ENCODE measurements at regions not wholly inside any gene's neighbourhood (a gene's known extent, or its start where the extent isn't known, plus 50 kb on each side); places are given as distances from the start of the nearest gene placed in this dataset.

DNA sequence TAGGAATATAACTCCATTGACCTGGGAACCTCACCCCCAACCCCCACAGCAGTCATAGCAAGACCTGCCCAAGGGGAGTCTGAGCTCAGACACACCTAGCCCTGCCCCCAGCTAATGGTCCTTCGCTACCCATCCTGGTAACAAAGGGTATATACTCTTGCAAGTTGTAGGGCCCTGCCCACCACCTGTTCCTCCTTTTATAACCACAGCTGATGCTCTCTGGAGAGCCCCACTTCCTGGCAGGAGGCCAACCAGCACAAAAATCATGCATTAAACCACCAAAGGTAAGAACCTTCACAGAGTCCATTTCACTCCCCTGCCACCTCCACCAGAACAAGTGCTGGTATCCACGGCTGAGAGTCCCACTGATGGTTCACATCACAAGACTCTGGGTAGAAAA is 1195.3 kb upstream of the SEMA6A start:
- Mint-ChIP-seq H3K4me3 (no peak overlapping the region), H3K9me3 (peaks cover 12% of the 10 kb centered on the region; the same call in 2 of the 3 replicates), H3K27me3 (ENCODE audit: insufficient read depth, low read depth, poor library complexity) (peaks cover 3% of the 10 kb centered on the region), H3K27ac (no peak overlapping the region), H3K4me1 (0 out of 3 replicates have a peak, but pooled peaks cover 3% of the 10 kb centered on the region), H3K36me3 (ENCODE audit: low read depth) (peaks cover under 1% of the 10 kb centered on the region; the same call in 1 of the 3 replicates)
- Histone ChIP-seq H2AFZ (no peak overlapping the region), H3K27ac (ENCODE audit: low read depth) (no peak overlapping the region), H3K4me1 (ENCODE audit: insufficient read depth) (no peaks in the 10 kb centered on the region), H4K20me1 (replicated peaks; ENCODE audit: insufficient read depth) (no peaks in the 10 kb centered on the region), H3K4me2 (no peak overlapping the region), H3F3A (replicated peaks; ENCODE audit: low read depth) (no peaks in the 10 kb centered on the region), H3K4me3 (no peak overlapping the region), H3K36me3 (ENCODE audit: insufficient read depth) (no peaks in the 10 kb centered on the region), H3K9me2 (ENCODE audit: insufficient read depth) (peaks cover 10% of the 10 kb centered on the region; the same call in 1 of the 2 replicates), H3K79me2 (replicated peaks; ENCODE audit: insufficient read depth) (no peaks in the 10 kb centered on the region), H3K27me3 (ENCODE audit: insufficient read depth) (no peaks in the 10 kb centered on the region)
- DNase-seq (ENCODE audit: low spot score) (no peak), ATAC-seq (no peak)
- TF ChIP-seq POLR2AphosphoS5 (IDR thresholded peaks at IDR 0.05; ENCODE audit: low read depth), result no peak
- TF ChIP-seq, protein P1, sequence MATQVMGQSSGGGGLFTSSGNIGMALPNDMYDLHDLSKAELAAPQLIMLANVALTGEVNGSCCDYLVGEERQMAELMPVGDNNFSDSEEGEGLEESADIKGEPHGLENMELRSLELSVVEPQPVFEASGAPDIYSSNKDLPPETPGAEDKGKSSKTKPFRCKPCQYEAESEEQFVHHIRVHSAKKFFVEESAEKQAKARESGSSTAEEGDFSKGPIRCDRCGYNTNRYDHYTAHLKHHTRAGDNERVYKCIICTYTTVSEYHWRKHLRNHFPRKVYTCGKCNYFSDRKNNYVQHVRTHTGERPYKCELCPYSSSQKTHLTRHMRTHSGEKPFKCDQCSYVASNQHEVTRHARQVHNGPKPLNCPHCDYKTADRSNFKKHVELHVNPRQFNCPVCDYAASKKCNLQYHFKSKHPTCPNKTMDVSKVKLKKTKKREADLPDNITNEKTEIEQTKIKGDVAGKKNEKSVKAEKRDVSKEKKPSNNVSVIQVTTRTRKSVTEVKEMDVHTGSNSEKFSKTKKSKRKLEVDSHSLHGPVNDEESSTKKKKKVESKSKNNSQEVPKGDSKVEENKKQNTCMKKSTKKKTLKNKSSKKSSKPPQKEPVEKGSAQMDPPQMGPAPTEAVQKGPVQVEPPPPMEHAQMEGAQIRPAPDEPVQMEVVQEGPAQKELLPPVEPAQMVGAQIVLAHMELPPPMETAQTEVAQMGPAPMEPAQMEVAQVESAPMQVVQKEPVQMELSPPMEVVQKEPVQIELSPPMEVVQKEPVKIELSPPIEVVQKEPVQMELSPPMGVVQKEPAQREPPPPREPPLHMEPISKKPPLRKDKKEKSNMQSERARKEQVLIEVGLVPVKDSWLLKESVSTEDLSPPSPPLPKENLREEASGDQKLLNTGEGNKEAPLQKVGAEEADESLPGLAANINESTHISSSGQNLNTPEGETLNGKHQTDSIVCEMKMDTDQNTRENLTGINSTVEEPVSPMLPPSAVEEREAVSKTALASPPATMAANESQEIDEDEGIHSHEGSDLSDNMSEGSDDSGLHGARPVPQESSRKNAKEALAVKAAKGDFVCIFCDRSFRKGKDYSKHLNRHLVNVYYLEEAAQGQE (IDR thresholded peaks at IDR 0.05; ENCODE audit: unreplicated experiment), result no peak
- TF ChIP-seq JUNB (IDR thresholded peaks at IDR 0.05; ENCODE audit: unreplicated experiment), result no peak
- no peak for TF ChIP-seq EZH2phosphoT487 (IDR thresholded peaks at IDR 0.05; ENCODE audit: unreplicated experiment)
- no peak for TF ChIP-seq CREB1 (CRISPR knock-in tag; IDR thresholded peaks at IDR 0.05; ENCODE audit: low read depth)
- TF ChIP-seq ZNF114 (CRISPR knock-in tag; IDR thresholded peaks at IDR 0.05), result no peak
- TF ChIP-seq STAT1 (IDR thresholded peaks at IDR 0.05; ENCODE audit: unreplicated experiment), result no peak
- TF ChIP-seq ZNF331 (CRISPR knock-in tag; IDR thresholded peaks at IDR 0.05; ENCODE audit: low read depth), result no peak
- TF ChIP-seq, protein P2, sequence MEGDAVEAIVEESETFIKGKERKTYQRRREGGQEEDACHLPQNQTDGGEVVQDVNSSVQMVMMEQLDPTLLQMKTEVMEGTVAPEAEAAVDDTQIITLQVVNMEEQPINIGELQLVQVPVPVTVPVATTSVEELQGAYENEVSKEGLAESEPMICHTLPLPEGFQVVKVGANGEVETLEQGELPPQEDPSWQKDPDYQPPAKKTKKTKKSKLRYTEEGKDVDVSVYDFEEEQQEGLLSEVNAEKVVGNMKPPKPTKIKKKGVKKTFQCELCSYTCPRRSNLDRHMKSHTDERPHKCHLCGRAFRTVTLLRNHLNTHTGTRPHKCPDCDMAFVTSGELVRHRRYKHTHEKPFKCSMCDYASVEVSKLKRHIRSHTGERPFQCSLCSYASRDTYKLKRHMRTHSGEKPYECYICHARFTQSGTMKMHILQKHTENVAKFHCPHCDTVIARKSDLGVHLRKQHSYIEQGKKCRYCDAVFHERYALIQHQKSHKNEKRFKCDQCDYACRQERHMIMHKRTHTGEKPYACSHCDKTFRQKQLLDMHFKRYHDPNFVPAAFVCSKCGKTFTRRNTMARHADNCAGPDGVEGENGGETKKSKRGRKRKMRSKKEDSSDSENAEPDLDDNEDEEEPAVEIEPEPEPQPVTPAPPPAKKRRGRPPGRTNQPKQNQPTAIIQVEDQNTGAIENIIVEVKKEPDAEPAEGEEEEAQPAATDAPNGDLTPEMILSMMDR (conservative IDR thresholded peaks at IDR 0.05; ENCODE audit: low read depth in 2 of 2), result no peak
- TF ChIP-seq, protein P3, sequence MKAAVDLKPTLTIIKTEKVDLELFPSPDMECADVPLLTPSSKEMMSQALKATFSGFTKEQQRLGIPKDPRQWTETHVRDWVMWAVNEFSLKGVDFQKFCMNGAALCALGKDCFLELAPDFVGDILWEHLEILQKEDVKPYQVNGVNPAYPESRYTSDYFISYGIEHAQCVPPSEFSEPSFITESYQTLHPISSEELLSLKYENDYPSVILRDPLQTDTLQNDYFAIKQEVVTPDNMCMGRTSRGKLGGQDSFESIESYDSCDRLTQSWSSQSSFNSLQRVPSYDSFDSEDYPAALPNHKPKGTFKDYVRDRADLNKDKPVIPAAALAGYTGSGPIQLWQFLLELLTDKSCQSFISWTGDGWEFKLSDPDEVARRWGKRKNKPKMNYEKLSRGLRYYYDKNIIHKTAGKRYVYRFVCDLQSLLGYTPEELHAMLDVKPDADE (IDR thresholded peaks at IDR 0.05), result no peak
- TF ChIP-seq NANOG (IDR thresholded peaks at IDR 0.05; ENCODE audit: borderline replicate concordance), result no peak
- TF ChIP-seq, protein P4, sequence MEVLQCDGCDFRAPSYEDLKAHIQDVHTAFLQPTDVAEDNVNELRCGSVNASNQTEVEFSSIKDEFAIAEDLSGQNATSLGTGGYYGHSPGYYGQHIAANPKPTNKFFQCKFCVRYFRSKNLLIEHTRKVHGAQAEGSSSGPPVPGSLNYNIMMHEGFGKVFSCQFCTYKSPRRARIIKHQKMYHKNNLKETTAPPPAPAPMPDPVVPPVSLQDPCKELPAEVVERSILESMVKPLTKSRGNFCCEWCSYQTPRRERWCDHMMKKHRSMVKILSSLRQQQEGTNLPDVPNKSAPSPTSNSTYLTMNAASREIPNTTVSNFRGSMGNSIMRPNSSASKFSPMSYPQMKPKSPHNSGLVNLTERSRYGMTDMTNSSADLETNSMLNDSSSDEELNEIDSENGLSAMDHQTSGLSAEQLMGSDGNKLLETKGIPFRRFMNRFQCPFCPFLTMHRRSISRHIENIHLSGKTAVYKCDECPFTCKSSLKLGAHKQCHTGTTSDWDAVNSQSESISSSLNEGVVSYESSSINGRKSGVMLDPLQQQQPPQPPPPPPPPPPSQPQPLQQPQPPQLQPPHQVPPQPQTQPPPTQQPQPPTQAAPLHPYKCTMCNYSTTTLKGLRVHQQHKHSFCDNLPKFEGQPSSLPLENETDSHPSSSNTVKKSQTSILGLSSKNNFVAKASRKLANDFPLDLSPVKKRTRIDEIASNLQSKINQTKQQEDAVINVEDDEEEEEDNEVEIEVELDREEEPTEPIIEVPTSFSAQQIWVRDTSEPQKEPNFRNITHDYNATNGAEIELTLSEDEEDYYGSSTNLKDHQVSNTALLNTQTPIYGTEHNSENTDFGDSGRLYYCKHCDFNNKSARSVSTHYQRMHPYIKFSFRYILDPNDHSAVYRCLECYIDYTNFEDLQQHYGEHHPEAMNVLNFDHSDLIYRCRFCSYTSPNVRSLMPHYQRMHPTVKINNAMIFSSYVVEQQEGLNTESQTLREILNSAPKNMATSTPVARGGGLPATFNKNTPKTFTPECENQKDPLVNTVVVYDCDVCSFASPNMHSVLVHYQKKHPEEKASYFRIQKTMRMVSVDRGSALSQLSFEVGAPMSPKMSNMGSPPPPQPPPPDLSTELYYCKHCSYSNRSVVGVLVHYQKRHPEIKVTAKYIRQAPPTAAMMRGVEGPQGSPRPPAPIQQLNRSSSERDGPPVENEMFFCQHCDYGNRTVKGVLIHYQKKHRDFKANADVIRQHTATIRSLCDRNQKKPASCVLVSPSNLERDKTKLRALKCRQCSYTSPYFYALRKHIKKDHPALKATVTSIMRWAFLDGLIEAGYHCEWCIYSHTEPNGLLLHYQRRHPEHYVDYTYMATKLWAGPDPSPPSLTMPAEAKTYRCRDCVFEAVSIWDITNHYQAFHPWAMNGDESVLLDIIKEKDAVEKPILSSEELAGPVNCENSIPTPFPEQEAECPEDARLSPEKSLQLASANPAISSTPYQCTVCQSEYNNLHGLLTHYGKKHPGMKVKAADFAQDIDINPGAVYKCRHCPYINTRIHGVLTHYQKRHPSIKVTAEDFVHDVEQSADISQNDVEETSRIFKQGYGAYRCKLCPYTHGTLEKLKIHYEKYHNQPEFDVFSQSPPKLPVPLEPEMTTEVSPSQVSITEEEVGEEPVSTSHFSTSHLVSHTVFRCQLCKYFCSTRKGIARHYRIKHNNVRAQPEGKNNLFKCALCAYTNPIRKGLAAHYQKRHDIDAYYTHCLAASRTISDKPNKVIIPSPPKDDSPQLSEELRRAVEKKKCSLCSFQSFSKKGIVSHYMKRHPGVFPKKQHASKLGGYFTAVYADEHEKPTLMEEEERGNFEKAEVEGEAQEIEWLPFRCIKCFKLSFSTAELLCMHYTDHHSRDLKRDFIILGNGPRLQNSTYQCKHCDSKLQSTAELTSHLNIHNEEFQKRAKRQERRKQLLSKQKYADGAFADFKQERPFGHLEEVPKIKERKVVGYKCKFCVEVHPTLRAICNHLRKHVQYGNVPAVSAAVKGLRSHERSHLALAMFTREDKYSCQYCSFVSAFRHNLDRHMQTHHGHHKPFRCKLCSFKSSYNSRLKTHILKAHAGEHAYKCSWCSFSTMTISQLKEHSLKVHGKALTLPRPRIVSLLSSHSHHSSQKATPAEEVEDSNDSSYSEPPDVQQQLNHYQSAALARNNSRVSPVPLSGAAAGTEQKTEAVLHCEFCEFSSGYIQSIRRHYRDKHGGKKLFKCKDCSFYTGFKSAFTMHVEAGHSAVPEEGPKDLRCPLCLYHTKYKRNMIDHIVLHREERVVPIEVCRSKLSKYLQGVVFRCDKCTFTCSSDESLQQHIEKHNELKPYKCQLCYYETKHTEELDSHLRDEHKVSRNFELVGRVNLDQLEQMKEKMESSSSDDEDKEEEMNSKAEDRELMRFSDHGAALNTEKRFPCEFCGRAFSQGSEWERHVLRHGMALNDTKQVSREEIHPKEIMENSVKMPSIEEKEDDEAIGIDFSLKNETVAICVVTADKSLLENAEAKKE (CRISPR knock-in tag; IDR thresholded peaks at IDR 0.05), result no peak
- TF ChIP-seq EZH2 (IDR thresholded peaks at IDR 0.05; ENCODE audit: low read depth, unreplicated experiment), result no peak

All from GM23338 (cell line).